ENCODE measurements at regions not wholly inside any gene's neighbourhood (a gene's known extent, or its start where the extent isn't known, plus 50 kb on each side); places are given as distances from the start of the nearest gene placed in this dataset.
"Not testable (repeated sequence)": the region's sequence is repeated elsewhere in the genome, so short reads cannot be mapped to it uniquely, and the experiment has no call there.

DNA sequence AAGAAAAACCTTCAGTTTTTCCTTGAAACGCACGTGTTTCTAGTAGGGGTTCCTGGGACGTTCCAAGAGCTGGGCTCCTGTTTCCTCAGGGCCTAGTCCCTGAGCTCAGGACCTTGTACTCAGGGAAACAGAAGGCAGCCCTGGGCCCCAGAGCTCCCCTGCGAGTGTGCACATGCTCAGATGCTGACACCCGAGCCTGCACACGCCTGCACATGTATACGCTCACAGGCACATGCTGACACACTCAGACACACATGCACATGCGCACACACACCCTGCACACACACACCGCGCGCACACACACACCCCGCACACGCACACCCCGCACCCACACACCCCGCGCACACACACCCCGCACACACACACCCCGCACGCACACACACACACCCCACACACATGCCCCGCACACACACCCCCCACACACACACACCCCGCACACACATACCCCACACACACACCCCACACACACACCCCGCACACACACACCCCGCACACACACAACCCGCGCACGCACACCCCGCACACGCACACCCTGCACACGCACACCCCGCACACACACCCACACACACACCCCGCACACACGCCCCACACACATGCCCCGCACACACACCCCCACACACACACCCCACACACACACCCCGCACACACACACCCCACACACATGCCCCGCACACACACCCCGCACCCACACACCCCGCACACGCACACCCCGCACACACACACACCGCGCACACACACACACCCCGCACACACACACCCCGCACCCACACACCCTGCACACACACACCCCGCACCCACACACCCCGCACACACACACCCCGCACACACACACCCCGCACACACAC, 52.2 kb downstream of the CALML3 start:
- DNase-seq (ENCODE audit: low spot score in 2 of 2): no peak
- H3K36me3 Mint-ChIP-seq: no peaks in the 10 kb centered on the region
- no peak for ATAC-seq
- no peaks in the 10 kb centered on the region for H3K9me3 Mint-ChIP-seq
- H3K27ac Mint-ChIP-seq: peak overlapping the region in 1 of 2 donors; percentile 38

DNA sequence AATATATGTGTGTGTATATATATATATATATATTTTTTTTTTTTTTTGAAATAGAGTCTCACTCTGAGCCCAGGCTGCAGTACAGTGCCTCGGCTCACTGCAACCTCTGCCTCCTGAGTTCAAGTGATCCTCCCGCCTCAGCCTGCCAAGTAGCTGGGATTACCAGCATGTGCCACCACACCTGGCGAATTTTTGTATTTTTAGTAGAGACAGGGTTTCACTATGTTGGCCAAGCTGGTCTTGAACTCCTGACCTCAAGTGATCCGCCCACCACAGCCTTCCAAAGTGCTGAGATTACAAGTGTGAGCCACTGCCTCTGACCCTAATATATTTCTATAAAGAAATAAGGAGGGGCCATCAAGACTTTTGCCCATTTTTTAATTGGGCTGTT, 55.3 kb downstream of the CALML3 start:
- not testable (repeated sequence) for H3K9me3 Mint-ChIP-seq; DNase-seq (ENCODE audit: low spot score in 2 of 2)

DNA sequence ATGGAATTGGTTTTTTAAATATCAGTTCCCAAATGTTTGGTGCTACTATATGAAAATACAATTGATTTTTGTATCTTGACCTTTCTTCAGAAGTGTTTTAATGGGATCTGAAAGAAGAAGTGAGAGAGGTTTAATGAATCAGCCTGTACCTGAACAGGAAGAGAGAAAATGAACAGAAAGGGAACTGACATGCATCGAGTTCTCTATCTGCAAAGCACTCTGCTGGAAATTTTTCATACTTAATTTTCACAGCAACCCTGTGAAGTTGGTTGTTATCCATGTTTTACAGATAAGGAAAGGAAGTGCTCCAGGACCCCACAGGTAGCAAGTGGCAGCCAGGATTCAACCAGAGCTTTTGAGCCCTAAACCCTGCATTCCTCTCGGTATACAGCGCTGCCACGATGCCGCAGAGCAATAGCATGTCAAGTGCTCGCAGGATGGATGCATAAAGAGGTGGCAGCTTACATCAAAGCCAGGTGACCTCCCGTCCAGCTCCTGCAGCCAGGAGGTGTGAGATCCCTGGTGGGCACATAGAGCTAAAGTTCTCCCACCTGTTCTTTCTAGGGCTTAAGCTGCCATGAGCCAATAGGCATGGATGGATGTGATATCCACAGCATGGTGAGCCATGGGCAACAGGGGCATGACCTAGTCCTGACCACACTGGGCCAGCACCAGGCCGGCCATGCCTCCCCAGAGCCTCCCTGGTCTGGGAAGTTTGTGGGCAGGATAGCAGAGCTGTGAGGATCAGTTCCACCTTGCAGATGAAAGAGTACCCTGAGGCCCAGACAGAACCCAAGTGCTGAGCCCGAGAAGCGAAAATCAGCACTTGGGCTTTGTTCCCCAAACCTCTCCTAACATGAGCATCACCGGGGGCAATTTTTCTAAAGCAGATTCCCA, 57.2 kb downstream of the CALML3 start:
- no peaks in the 10 kb centered on the region for H3K36me3 Mint-ChIP-seq
- H3K9me3 Mint-ChIP-seq: no peaks in the 10 kb centered on the region
- H3K27ac Mint-ChIP-seq: no peak overlapping the region
- ATAC-seq (no peak), DNase-seq (ENCODE audit: low spot score in 2 of 2) (peak in 1 of 2 donors; percentile 25)

More for the DNA sequence above, 55.3 kb downstream of the CALML3 start:
- H3K36me3 Mint-ChIP-seq, ATAC-seq, H3K27ac Mint-ChIP-seq: not testable (repeated sequence)

DNA sequence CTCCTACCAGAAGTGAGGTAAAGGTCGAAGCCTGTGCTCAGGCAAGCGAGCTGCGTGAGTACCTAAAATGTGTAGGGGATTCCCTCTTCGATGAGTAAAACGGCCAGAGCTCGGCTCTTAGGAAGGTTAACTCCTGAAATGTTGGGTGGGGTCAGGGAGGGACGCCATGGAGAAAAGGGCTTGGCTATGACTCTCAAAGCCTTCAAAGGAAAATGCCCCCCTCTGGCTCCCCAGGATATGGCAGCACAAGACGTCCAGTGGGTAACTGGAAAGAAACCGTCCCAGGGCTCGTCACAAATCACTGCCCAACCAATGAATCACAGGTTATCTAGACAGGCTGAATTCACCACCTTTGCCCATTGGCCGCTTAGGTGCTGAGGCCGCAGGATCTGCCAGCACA, 58.0 kb downstream of the CALML3 start:
- ATAC-seq (no peak), DNase-seq (ENCODE audit: low spot score in 2 of 2) (peak in 1 of 2 donors; percentile 13)
- H3K9me3 Mint-ChIP-seq: no peaks in the 10 kb centered on the region
- H3K36me3 Mint-ChIP-seq: no peaks in the 10 kb centered on the region
- H3K27ac Mint-ChIP-seq: no peak overlapping the region

DNA sequence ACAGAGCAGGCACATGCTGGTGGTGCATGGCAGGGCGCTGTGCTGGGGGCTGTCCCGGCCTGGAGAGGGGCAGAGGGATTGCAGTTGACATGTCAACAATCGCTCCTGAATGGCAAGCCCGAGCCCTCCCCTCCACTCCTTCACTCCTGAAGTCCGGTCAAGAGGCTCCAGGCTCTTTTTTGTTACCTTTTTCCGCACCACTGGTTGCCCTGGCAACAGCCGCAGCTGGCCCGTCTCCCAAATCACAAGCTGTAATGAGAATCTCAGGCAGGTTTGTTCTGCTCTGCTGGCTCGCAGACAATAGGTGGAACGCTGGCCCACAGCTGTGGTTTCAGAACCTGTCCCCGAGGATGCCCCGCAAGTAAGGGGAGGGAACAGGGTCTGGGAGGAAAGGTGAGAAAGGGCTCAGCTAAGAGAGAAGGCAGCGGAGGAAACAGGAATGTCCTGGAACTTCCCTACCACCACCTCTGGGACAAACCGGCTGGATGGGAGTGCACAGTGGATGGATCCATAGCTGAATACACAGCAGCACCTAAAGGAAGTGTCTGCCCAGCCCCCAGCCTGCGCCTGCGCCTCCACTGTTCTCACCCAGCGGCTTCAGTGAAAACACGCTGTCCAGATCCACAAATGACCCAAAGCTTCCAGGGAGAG, 58.9 kb downstream of the CALML3 start:
- ATAC-seq (no peak), DNase-seq (ENCODE audit: low spot score in 2 of 2) (peak in 1 of 2 donors; percentile 43)
- no peaks in the 10 kb centered on the region for H3K36me3 Mint-ChIP-seq
- H3K9me3 Mint-ChIP-seq: no peaks in the 10 kb centered on the region
- no peak overlapping the region for H3K27ac Mint-ChIP-seq

DNA sequence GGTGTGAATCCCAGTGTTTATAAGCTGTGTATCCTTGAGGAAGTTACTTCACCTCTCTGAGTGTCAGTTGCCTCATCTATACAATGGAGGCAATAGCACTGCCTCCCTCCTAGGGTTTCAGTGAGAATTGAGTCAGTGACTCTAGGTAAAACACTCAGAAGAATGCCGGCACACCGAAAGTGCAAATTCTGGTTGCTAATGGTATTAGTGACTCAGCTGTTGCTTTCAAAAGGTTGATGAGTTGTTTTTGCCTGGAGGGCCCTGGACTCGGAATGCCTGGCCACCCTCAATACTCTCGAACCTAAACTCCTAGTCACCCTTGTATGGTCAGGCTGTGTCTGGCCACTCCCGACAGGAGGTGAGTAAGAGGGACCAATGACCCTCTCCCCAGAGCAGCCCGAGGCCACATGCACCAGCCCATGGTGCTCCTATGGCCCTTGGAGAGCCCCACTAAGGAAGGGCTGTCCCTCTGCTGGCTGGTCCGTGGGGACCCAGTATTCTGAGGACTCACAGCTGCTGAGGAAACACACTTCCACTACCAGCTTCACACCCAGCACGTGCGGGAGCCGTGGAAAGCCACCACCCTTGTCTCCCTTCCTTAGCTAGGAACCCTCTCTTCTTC, 60.2 kb downstream of the CALML3 start:
- no peak overlapping the region for H3K27ac Mint-ChIP-seq
- H3K9me3 Mint-ChIP-seq: no peaks in the 10 kb centered on the region
- DNase-seq (ENCODE audit: low spot score in 2 of 2): peak in 1 of 2 donors; percentile 41
- no peaks in the 10 kb centered on the region for H3K36me3 Mint-ChIP-seq
- ATAC-seq: peak; percentile 55 to 60

DNA sequence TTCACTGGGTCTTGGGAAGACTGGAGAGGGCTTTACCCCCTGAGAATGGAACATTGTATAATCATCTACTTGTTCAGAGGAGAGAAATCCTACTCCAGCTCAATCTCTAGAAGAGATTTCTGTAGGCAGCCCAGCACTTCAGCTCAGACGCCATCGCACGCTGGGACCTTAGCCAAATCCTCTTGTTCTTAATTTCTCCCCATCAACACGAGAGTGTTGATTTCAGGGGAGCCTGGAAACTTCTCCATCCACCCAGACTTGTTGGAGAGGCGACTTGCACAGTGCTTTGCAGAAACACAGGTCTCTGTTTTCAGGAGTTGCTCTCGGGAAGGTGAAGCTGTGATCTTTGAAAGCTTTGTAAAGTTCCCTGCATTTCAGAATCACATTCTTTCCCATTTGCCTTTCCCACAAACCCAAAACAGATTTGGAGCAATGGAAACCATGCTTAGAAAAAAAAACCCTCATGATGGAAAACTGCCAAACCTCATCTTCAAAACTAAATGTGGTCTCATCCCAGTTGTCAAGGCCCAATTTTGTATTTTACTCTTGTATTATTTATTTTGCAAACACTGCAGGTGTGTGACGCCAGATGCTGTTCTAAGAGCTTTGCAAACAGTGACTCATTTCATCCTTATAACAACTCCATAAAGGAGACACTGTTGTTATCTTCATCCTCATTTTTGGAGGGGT, 60.9 kb downstream of the CALML3 start:
- H3K27ac Mint-ChIP-seq: no peak overlapping the region
- no peak for ATAC-seq

DNA sequence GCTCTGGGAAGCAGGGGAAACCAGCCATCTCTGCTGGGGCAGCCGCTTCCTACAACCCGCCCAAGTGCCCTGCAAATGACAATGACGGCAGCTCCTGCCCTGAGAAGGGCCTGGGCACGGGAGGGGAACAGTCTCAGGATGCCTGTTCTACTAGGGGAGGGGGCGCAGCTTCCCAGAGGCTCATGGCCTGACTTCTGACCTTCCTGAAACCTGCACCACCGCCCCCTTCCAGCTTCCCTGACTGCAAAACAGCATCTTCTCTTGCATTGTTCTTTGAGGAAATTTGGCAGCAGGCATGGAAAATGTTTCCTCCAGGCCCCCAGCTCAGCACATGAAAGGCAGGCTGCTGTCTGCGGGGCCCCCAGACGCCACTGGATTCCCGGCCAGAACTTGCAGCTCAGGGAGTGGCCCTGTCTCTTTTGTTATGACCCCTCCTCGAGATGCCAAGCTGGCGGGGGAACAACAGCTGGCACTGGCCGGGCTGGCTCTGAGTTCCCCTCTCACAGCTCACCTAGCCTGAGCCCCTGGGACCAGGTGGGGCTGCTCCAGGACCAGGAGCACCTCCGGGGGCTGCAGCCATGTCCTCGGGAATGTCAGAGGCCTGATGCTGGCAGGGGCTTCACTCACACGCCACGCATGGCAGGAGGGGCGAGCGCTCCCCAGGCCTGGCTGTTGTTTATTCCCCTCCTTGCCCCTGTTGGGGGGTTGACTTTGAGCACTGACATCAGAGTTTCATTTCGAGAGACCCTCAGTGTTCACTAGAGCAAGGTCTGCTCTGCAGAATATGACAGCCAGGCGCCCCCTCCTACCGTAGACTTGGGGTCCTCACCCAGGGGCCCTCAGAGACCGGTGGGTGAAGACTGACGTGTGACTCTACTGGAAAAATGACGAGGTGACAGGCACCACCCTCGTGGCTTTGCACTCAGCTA, 62.7 kb downstream of the CALML3 start:
- DNase-seq (ENCODE audit: low spot score in 2 of 2) (peak in 1 of 2 donors; percentile 45), ATAC-seq (no peak)
- Mint-ChIP-seq H3K36me3 (no peaks in the 10 kb centered on the region), H3K9me3 (no peaks in the 10 kb centered on the region), H3K27ac (no peak overlapping the region)

More for the DNA sequence above, 60.9 kb downstream of the CALML3 start:
- Mint-ChIP-seq H3K36me3 (no peaks in the 10 kb centered on the region), H3K9me3 (no peaks in the 10 kb centered on the region)
- peak in 1 of 2 donors; percentile 16 for DNase-seq (ENCODE audit: low spot score in 2 of 2)

DNA sequence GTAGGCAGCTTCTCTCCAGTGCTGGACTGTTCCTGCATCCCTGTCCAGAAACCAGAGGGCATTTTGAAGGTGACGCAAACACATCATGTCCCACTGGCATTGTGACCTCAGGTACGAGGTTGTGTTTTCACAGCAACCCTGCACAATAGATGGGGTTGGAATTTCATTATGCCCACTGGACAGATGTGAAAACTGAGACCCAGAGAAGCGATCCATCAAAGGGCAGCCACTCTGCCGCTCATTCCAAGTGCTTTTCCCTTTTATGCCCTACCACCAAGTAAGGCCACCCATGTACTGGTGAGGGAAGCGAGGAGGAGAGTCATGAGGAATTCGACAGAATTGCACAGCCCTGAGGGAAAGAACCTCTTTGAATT, 63.3 kb downstream of the CALML3 start:
- DNase-seq (ENCODE audit: low spot score in 2 of 2): no peak

DNA sequence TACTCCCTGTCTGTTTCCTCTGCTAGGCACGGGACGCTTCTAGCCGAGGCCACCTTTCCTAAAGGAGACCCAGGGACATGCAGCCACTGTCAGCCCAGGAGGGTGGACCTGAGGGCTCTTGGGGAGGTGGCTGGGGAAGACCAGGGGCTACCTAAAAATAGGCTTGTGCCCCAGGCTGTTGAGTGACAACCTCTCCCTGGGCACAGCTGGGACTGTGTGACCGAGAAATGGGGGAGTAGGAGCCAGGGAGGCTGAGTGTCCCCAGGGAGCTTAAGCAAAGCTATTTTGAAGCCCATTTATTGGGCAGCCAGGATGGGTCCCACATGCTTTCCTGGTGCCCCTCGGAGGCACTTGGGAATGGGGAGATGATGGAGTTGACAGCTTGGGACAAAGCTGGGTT, 63.8 kb downstream of the CALML3 start:
- Mint-ChIP-seq H3K36me3 (no peaks in the 10 kb centered on the region), H3K27ac (peak overlapping the region in 1 of 2 donors; percentile 58), H3K9me3 (no peaks in the 10 kb centered on the region)
- ATAC-seq: no peak
- no peak for DNase-seq (ENCODE audit: low spot score in 2 of 2)

More for the DNA sequence above, 63.3 kb downstream of the CALML3 start:
- Mint-ChIP-seq H3K27ac (no peak overlapping the region), H3K9me3 (no peaks in the 10 kb centered on the region), H3K36me3 (no peaks in the 10 kb centered on the region)
- no peak for ATAC-seq

Measured in activated naive CD4-positive, alpha-beta T cell treated with anti-CD3 and anti-CD28 coated beads, Interleukin-2, amount 50 U/mL, for 72 hours (primary cell).